Astrocyte (in vitro differentiated cells and primary cell): ENCODE measurements at regions not wholly inside any gene's neighbourhood (a gene's known extent, or its start where the extent isn't known, plus 50 kb on each side); places are given as distances from the start of the nearest gene placed in this dataset.

Source experiments
- DNase-seq: peaks from one replicate; pipeline ENCODE4 v3.0.0-alpha.2; 2010; ENCODE audit warnings: low read depth
- FAIRE-seq: peaks from 2 replicates; lab custom pipeline; 2011; peaks lifted over from hg19 to GRCh38; lab: Jason Lieb, UNC
- H2AFZ ChIP-seq: 2 replicates; pipeline ENCODE4 v1.6.0; 2012; ENCODE audit warnings: low read depth, low read length, inconsistent platforms
- H3K27ac ChIP-seq: 2 replicates; pipeline ENCODE4 v1.5.1; 2011; ENCODE audit warnings: low read depth, low read length, inconsistent platforms
- H3K27me3 ChIP-seq: 2 replicates; pipeline ENCODE4 v1.6.0; 2011; ENCODE audit warnings: low read length, inconsistent platforms; ENCODE audit not compliant: insufficient read depth
- H3K36me3 ChIP-seq: 2 replicates; pipeline ENCODE4 v1.5.1; 2011; ENCODE audit warnings: low read length, inconsistent platforms; ENCODE audit not compliant: insufficient read depth
- H3K4me1 ChIP-seq: 2 replicates; pipeline ENCODE4 v1.5.1; 2011; ENCODE audit warnings: low read length, inconsistent platforms; ENCODE audit not compliant: insufficient read depth
- H3K4me2 ChIP-seq: 2 replicates; pipeline ENCODE4 v1.6.0; 2012; ENCODE audit warnings: low read length, inconsistent platforms
- H3K4me3 ChIP-seq: 2 replicates; pipeline ENCODE4 v1.5.1; 2011; ENCODE audit warnings: low read depth, mild to moderate bottlenecking, low read length, inconsistent platforms; ENCODE audit not compliant: insufficient read depth
- H3K79me2 ChIP-seq: 2 replicates; pipeline ENCODE4 v1.6.0; 2012; ENCODE audit warnings: mild to moderate bottlenecking, low read length, inconsistent platforms; ENCODE audit not compliant: insufficient read depth
- H3K9ac ChIP-seq: 2 replicates; pipeline ENCODE4 v1.6.0; 2012; ENCODE audit warnings: mild to moderate bottlenecking, low read length, inconsistent platforms
- H3K9me3 ChIP-seq: 2 replicates; pipeline ENCODE4 v1.5.1; 2012; ENCODE audit warnings: low read depth, mild to moderate bottlenecking, low read length, inconsistent platforms; ENCODE audit not compliant: insufficient read depth
- H4K20me1 ChIP-seq: 2 replicates; pipeline ENCODE4 v1.6.0; 2012; ENCODE audit warnings: low read length, inconsistent platforms; ENCODE audit not compliant: insufficient read depth
- H3K27ac Mint-ChIP-seq: one replicate; pipeline ENCODE4 v1.8.0; 2021; ENCODE audit warnings: mild to moderate bottlenecking, mixed read lengths; ENCODE audit not compliant: unreplicated experiment
- H3K27me3 Mint-ChIP-seq: one replicate; pipeline ENCODE4 v1.8.0; 2021; ENCODE audit warnings: low read depth, mixed read lengths; ENCODE audit not compliant: unreplicated experiment
- H3K36me3 Mint-ChIP-seq: one replicate; pipeline ENCODE4 v1.8.0; 2021; ENCODE audit warnings: low read depth, mixed read lengths; ENCODE audit not compliant: unreplicated experiment
- H3K4me1 Mint-ChIP-seq: one replicate; pipeline ENCODE4 v1.8.0; 2021; ENCODE audit warnings: low read depth, mixed read lengths; ENCODE audit not compliant: unreplicated experiment
- H3K4me3 Mint-ChIP-seq: one replicate; pipeline ENCODE4 v1.8.0; 2021; ENCODE audit warnings: mild to moderate bottlenecking, moderate library complexity, mixed read lengths; ENCODE audit not compliant: unreplicated experiment
- H3K9me3 Mint-ChIP-seq: one replicate; pipeline ENCODE4 v1.8.0; 2021; ENCODE audit warnings: mild to moderate bottlenecking, mixed read lengths; ENCODE audit not compliant: unreplicated experiment
- CTCF ChIP-seq: IDR thresholded peaks from 2 replicates; pipeline ENCODE4 v1.5.1; 2011; ENCODE audit warnings: low read depth, mild to moderate bottlenecking, inconsistent platforms, low read length, moderate library complexity; ENCODE audit not compliant: insufficient read depth
- EZH2 ChIP-seq: IDR thresholded peaks from 2 replicates; pipeline ENCODE4 v1.6.1; 2012; ENCODE audit warnings: mild to moderate bottlenecking, low read length, inconsistent platforms; ENCODE audit not compliant: insufficient read depth

GRCh38 chr1:99566290-99567021, 79.5 kb upstream of the PALMD start:
- Mint-ChIP-seq H3K36me3 (no peaks in the 10 kb centered on the region), H3K9me3 (peaks cover 3% of the 10 kb centered on the region), H3K27me3 (no peaks in the 10 kb centered on the region), H3K4me3 (no peak overlapping the region), H3K4me1 (no peaks in the 10 kb centered on the region), H3K27ac (no peak overlapping the region)
- H3K36me3 ChIP-seq = no peaks in the 10 kb centered on the region
- FAIRE-seq (no peak), DNase-seq (no peak)
- H4K20me1 ChIP-seq = no peaks in the 10 kb centered on the region
- H3K27me3 ChIP-seq = no peaks in the 10 kb centered on the region
- H3K4me3 ChIP-seq = no peak overlapping the region
- no peaks in the 10 kb centered on the region for H3K9me3 ChIP-seq
- H3K4me1 ChIP-seq = no peaks in the 10 kb centered on the region
- no peak overlapping the region for H2AFZ ChIP-seq
- H3K79me2 ChIP-seq = no peaks in the 10 kb centered on the region
- no peak overlapping the region for H3K4me2 ChIP-seq
- no peak overlapping the region for H3K27ac ChIP-seq
- no peak for TF ChIP-seq EZH2
- TF ChIP-seq CTCF = no peak
- no peak overlapping the region for H3K9ac ChIP-seq

- no peak overlapping the region for H3K27ac ChIP-seq
- no peaks in the 10 kb centered on the region for H3K36me3 ChIP-seq
- H3K27ac Mint-ChIP-seq = no peak overlapping the region
- no peak for TF ChIP-seq CTCF
- TF ChIP-seq EZH2 = no peak
- no peaks in the 10 kb centered on the region for H3K36me3 Mint-ChIP-seq
- H3K27me3 Mint-ChIP-seq = no peaks in the 10 kb centered on the region
- H3K4me3 Mint-ChIP-seq = no peak overlapping the region
- peaks cover 5% of the 10 kb centered on the region for H3K4me1 Mint-ChIP-seq
- FAIRE-seq (no peak), DNase-seq (peak; percentile 90)
- H3K9me3 ChIP-seq = no peaks in the 10 kb centered on the region
- H2AFZ ChIP-seq = no peak overlapping the region
- no peak overlapping the region for H3K4me2 ChIP-seq
- H3K27me3 ChIP-seq = no peaks in the 10 kb centered on the region
- no peaks in the 10 kb centered on the region for H3K79me2 ChIP-seq
- H3K4me3 ChIP-seq = no peak overlapping the region
- H3K9ac ChIP-seq = no peak overlapping the region
- no peaks in the 10 kb centered on the region for H4K20me1 ChIP-seq
- H3K4me1 ChIP-seq = no peaks in the 10 kb centered on the region
- no peaks in the 10 kb centered on the region for H3K9me3 Mint-ChIP-seq
These were observed 75.3 kb upstream of the PALMD start for GRCh38 chr1:99570486-99571089.
